ENCODE measurements at regions not wholly inside any gene's neighbourhood (a gene's known extent, or its start where the extent isn't known, plus 50 kb on each side); places are given as distances from the start of the nearest gene placed in this dataset.

- Histone ChIP-seq H3K9ac (ENCODE audit: low read depth in 1 of 2, low read length in 2 of 2) (no peak overlapping the region), H3K27me3 (ENCODE audit: control insufficient read depth in 4 of 4, insufficient read depth in 4 of 4, low read length in 3 of 4) (no peaks in the 10 kb centered on the region), H3K4me1 (ENCODE audit: control insufficient read depth in 4 of 4, insufficient read depth in 4 of 4, low read length in 3 of 4) (no peaks in the 10 kb centered on the region), H3K27ac (ENCODE audit: low read depth in 1 of 2, low read length in 2 of 2) (no peak overlapping the region), H3K36me3 (ENCODE audit: control insufficient read depth in 4 of 4, insufficient read depth in 3 of 4, low read depth in 1 of 4, low read length in 3 of 4) (no peaks in the 10 kb centered on the region), H3K9me3 (ENCODE audit: control insufficient read depth in 4 of 4, low read length in 3 of 4) (no peaks in the 10 kb centered on the region), H3K4me3 (ENCODE audit: low read depth in 1 of 3, low read length in 3 of 3) (no peak overlapping the region)
- no peak for TF ChIP-seq HNF4G (IDR thresholded peaks at IDR 0.05)
- no peak for TF ChIP-seq RXRA (IDR thresholded peaks at IDR 0.05)
- no peak for TF ChIP-seq ZBTB33 (IDR thresholded peaks at IDR 0.05)
- no peak for TF ChIP-seq FOXA2 (IDR thresholded peaks at IDR 0.05)
- TF ChIP-seq HNF4A (conservative IDR thresholded peaks at IDR 0.05) = no peak
- no peak for TF ChIP-seq RAD21 (IDR thresholded peaks at IDR 0.05)
- TF ChIP-seq SP1 (IDR thresholded peaks at IDR 0.05) = no peak
- TF ChIP-seq FOXA1 (IDR thresholded peaks at IDR 0.05) = no peak
- TF ChIP-seq EGR1 (IDR thresholded peaks at IDR 0.05; ENCODE audit: low read depth in 2 of 2) = no peak
- no peak for TF ChIP-seq CTCF (IDR thresholded peaks at IDR 0.05; ENCODE audit: low read depth, low read length, missing input control)
- TF ChIP-seq, protein P1, sequence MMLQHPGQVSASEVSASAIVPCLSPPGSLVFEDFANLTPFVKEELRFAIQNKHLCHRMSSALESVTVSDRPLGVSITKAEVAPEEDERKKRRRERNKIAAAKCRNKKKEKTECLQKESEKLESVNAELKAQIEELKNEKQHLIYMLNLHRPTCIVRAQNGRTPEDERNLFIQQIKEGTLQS (IDR thresholded peaks at IDR 0.05) = no peak
- no peak for TF ChIP-seq REST (IDR thresholded peaks at IDR 0.05)
- WGBS = 71% methylated on average over 4 of the region's 4 CpGs
- DNase-seq (ENCODE audit: low spot score) = no peak
These were observed 1312.3 kb upstream of the PIK3C3 start for GRCh38 chr18:40642692-40643229.

- 91% methylated on average over 3 of the region's 3 CpGs for WGBS
- Histone ChIP-seq H3K9me3 (ENCODE audit: control insufficient read depth in 4 of 4, low read length in 3 of 4) (peaks cover 0 to 3% (median under 1%) of the 10 kb centered on the region in 4 donors), H3K27me3 (ENCODE audit: control insufficient read depth in 4 of 4, insufficient read depth in 4 of 4, low read length in 3 of 4) (no peaks in the 10 kb centered on the region), H3K4me1 (ENCODE audit: control insufficient read depth in 4 of 4, insufficient read depth in 4 of 4, low read length in 3 of 4) (no peaks in the 10 kb centered on the region), H3K9ac (ENCODE audit: low read depth in 1 of 2, low read length in 2 of 2) (no peak overlapping the region), H3K4me3 (ENCODE audit: low read depth in 1 of 3, low read length in 3 of 3) (no peak overlapping the region), H3K36me3 (ENCODE audit: control insufficient read depth in 4 of 4, insufficient read depth in 3 of 4, low read depth in 1 of 4, low read length in 3 of 4) (no peaks in the 10 kb centered on the region), H3K27ac (ENCODE audit: low read depth in 1 of 2, low read length in 2 of 2) (no peak overlapping the region)
- TF ChIP-seq RXRA (IDR thresholded peaks at IDR 0.05) (no peak), SP1 (IDR thresholded peaks at IDR 0.05) (no peak), EGR1 (IDR thresholded peaks at IDR 0.05; ENCODE audit: low read depth in 2 of 2) (no peak), NR2F2 (IDR thresholded peaks at IDR 0.05) (no peak), TAF1 (conservative IDR thresholded peaks at IDR 0.05) (no peak), GABPA (IDR thresholded peaks at IDR 0.05 in 1 of 2, conservative IDR thresholded peaks at IDR 0.05 in 1 of 2) (no peak), RAD21 (IDR thresholded peaks at IDR 0.05) (no peak), MAX (IDR thresholded peaks at IDR 0.05) (no peak)
- TF ChIP-seq, protein P1 (IDR thresholded peaks at IDR 0.05) = no peak
- no peak for DNase-seq (ENCODE audit: low spot score)
These were observed 1323.7 kb upstream of the PIK3C3 start for GRCh38 chr18:40631319-40631718.

All from liver (tissue), 8 donors.